A673 (cell line): ENCODE measurements at regions not wholly inside any gene's neighbourhood (a gene's known extent, or its start where the extent isn't known, plus 50 kb on each side); places are given as distances from the start of the nearest gene placed in this dataset.
"Not testable (repeated sequence)": the region's sequence is repeated elsewhere in the genome, so short reads cannot be mapped to it uniquely, and the experiment has no call there.

Experiments
- CTCF ChIP-seq: fragments of 300-800, 200-600 bp; sonication (generic); conservative IDR thresholded peaks from 2 replicates; pipeline ENCODE4 v1.5.1; 2017; ENCODE audit warnings: low read depth, mild to moderate bottlenecking, antibody characterized with exemption, low read length, moderate library complexity, mixed read lengths
- EZH2 ChIP-seq: fragments of 200-600 bp; sonication (generic); IDR thresholded peaks from 2 replicates; pipeline ENCODE4 v1.6.1; 2017; ENCODE audit warnings: borderline replicate concordance, low read depth, mild to moderate bottlenecking, mixed read lengths, antibody characterized with exemption, low read length; ENCODE audit not compliant: poor library complexity, severe bottlenecking

- not testable (repeated sequence) for TF ChIP-seq CTCF, EZH2
These were observed 147.2 kb downstream of the CYB561 start for GRCh38 chr17:63298916-63299315.
